C4-2B (cell line): ENCODE measurements at regions not wholly inside any gene's neighbourhood (a gene's known extent, or its start where the extent isn't known, plus 50 kb on each side); places are given as distances from the start of the nearest gene placed in this dataset.

Source experiments
- CTCF ChIP-seq: fragments of 450-650 bp; conservative IDR thresholded peaks from 2 replicates; pipeline ENCODE4 v1.5.1; 2017; ENCODE audit warnings: mild to moderate bottlenecking
- ZFX ChIP-seq: fragments of 450-650 bp; IDR thresholded peaks from 2 replicates; pipeline ENCODE4 v1.6.1; 2017

- TF ChIP-seq CTCF (no peak), ZFX (no peak)
Measured at GRCh38 chr14:82029038-82029437, 495.4 kb upstream of the SEL1L start.
